ENCODE measurements at regions not wholly inside any gene's neighbourhood (a gene's known extent, or its start where the extent isn't known, plus 50 kb on each side); places are given as distances from the start of the nearest gene placed in this dataset.

DNA sequence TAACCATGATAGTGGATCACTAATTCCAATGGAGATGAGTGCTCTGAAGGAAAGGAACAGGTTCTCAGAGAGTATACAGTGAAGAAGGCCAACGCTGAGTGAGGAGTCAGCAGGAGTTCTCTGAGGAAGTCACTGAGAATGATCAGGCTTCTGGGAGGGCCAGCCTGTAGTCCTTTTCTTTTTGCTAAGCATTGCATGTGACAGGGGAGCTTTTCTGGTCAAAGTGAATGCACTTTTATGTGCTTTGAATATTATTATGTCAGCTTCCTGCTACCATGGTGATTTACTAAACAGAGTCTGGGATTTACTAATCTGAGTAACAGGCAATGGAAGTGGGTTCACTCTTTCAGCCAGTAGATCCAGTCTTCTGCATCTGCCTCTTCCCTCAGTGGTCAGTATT is 81.1 kb upstream of the SERP2 start:
- no peak for DNase-seq

DNA sequence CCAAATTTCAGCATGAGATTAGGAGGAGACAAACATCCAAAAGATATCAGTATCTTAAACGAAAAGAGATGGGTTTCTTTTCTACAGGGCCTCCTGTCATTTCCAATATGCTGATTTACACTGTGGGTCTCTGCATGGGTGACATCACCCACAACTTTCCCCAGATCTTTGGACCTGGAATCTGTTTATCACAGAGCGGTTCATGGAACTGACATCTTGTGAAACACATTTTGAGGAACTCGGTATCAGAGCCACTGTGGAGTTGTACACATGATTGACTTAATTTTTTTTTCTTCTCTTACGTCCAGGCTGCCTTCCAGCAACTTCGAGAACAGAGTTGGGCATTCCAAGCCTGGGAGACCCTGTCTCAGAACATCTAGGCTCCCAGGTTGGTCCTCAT is 80.2 kb upstream of the SERP2 start:
- DNase-seq: no peak

DNA sequence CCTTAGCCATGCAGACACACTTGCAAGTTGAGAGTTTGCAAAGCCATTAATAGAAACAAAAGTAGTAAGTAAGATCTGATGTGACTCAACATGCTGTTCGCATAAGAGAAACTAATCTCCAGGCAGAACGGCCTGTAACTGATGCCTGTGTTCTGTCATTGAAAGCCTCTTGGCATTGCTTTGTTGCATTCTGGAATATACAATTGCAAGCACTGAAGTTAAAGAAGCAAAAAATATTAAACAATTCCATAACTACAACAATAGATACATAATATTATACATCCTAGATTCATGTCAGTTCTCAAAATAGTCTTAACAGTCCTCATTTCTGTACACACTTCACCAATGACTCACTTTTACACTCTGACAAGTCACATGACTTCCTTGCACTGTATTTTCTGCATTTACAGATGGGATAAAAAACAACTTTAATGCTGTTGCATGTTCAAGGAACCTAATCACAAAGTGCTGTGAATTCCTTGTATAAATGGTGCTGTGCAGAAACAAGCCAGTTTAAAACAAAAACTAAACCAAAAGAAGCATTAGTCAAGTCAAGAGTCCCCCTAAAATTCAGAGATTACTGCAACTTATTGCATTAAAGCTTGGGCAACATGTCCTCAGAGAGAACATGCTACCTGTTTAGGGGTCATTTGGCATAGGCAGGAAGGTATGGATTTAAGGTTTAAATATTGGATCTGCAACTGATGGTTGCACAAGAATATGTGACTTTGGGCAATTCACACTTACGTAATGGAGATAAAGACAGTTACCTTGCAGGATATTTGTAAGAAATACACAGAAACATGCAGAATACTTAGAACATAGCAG is 79.5 kb upstream of the SERP2 start:
- no peak for DNase-seq

DNA sequence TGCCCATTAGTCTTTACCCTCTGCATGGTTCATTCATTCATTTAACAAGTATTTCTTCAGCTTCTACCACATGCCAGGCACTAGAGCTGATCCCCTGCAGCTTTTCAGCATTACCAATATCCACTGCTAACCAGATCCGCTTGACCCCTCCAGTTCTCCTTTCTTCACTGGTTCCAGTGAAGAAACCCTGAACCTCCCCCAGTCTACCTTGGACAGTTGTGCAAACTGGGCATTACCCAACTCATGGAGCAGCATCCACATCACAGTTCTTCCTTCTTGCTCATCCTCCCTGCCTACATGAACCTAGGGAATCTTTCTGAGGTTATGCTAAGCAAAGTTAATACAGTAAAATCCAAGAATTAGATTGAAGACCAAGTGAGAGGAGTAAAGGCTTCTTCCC is 78.7 kb upstream of the SERP2 start:
- DNase-seq: no peak

DNA sequence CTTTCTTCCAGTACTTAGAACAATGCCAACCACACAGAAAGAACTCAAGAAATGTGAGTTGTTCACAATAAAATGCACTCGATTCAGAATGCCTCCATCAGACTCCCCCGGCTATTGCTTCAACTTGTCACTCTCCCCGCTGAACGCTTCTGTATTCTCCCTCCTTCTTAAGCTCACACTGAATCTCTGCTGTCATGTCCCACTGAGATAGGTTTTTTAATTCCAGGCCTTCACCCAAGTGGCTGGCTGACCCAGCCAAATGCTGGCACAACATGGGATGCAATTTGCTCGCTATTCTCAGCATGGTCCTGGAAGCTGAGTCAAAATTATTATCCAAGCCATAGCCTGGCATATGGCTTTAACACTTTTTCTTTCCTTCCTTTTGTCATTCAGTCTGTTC is 76.8 kb upstream of the SERP2 start:
- no peak for DNase-seq

DNA sequence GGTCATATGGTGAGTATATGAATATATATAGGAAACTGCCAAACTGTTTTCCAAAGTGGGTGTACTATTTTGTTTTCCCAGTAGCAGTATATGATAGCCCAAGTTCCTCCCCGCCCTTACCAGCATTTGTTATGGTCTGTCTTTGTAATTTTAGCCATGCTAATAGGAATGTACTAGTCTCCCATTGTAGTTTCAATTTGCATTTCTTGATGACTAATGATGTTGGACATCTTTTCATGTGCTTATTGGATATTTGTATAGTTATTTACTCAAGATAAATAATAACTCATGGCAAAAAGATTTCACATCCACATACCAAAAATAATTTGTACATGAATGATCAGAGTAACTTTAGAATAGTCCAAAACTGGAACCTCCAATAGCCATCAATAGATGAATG is 75.3 kb upstream of the SERP2 start:
- no peak for DNase-seq

DNA sequence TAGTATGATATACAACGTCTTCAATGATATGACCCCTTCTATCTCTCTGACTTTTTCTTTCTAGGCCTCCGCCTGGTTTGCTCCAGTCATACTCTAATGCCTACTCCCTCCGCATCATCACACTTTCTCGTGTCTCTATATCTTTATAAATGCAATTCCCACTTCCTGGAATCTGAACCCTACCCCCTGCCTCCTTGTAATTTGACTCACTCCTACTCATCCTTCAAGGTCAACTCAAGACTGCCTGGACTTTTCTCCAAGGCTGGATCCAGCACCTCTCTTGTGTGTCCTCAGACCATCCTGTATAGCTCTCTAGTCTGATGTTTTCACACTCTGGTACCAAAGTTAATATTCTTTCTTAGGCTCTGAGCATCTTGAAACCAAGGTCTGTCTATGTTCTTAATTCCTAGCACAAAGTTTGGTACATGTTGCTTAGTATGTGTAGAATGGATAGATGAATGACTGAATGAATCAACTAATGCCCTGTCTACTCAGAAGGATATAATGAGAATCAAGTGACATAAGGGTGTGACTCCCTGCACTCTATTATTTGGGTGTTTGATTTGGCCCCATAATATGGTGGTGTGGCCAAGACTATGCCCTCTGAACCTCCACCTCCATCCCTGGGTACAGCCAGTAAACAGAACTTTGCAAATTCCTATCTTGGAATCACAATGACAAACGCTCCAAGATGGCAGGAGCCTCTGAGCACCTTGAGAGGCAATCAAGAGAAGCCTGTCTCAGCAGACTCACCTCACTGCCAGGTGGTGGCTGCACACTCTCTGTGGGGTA is 74.3 kb upstream of the SERP2 start:
- DNase-seq: no peak

DNA sequence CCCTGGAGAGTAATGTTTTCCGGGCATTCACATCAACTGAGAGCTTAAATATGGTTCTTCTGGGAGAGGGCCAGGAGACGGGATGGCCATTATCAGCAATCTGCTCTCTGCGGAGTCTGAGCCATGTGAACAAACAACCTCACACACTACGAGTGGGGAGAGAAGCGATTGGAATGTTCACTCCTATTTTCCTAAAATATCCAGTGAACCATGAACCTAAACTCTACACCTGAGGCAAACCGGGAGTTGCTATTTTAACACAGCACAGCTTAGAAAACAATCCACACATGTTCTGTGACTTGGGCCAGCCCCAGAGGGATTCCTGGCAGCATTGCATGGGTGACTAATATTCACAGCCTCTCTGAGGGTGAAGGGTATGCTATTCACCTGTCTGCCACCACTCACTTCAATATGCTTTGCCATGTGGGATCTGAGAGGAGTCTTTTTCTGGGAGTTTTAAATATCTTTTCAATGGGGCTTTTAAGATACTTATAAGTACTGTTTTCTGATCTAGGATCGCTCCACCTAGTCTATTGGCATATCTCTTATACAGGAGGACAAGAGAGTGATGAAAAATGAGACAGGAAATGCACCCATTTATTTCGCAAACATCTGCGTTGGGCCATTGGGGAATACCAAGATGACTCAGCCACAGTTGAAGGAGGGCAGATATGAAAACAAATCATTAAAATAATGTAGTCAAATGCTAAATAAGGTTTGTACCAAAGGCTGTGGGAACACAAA is 72.6 kb upstream of the SERP2 start:
- peak; percentile 33 for DNase-seq

DNA sequence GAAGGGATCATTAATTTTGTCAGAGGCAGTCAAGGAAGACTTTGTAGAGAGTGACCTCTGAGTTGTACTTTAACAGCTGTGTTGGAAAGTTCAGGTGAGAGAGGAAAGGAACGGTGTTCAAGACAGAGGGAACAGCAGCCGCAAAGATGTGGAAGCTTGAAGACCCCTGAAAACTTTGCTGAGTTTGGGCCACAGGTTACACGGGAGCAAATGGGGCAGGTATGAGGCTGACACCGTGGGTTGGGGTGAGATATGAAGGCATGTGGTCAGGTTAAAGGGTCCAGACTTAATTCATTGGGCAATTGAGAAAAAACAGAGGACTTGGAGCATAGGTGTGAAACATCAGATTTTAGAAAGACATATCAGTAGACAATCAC is 72.0 kb upstream of the SERP2 start:
- no peak for DNase-seq

DNA sequence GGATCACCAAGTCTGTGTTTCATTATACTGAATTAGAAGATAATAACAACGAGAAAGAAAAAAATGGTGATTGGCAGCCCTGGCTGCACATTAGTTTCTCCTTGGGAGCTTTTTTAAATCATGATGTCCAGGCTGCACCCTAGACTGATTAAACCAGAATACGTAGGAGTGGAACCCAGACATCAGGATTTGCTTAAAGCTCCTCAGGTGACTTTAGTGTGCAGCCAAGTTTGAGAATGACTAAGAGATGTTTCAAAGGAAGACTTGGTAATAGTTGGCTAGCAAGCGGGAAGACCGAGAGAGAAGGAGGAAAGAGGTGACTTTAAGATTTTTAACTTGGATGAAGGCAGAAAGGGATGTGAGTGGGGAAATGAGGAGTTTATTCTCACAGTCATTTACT is 71.4 kb upstream of the SERP2 start:
- DNase-seq: no peak

DNA sequence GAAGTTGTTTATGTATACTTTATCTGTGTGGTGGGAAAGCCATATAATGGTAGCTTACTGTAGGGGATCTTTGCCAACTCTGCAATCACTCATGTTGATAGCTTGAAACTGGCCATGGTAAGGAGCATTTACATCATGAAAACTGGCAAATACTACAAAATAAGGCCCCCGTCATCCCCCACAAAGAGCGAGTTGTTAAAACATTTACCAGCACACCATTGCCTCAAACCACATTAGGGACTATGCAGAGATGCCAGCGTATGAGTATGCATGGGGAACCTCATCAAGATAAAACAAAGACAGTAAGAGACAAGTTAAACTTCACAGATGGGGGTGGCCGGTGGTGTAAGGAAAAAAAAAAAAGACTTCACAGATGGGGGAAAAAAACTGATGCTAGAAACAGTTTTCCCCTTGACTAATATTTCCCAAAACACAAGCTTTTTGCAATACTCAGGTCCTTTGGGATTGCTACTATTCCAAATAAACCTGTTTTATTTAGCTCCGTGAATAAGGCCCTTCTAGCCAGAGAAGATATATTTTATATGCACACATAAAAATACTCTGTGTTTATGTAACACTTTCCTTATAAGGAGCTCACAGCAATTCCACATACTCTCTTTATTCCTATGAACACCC is 70.6 kb upstream of the SERP2 start:
- DNase-seq: no peak

DNA sequence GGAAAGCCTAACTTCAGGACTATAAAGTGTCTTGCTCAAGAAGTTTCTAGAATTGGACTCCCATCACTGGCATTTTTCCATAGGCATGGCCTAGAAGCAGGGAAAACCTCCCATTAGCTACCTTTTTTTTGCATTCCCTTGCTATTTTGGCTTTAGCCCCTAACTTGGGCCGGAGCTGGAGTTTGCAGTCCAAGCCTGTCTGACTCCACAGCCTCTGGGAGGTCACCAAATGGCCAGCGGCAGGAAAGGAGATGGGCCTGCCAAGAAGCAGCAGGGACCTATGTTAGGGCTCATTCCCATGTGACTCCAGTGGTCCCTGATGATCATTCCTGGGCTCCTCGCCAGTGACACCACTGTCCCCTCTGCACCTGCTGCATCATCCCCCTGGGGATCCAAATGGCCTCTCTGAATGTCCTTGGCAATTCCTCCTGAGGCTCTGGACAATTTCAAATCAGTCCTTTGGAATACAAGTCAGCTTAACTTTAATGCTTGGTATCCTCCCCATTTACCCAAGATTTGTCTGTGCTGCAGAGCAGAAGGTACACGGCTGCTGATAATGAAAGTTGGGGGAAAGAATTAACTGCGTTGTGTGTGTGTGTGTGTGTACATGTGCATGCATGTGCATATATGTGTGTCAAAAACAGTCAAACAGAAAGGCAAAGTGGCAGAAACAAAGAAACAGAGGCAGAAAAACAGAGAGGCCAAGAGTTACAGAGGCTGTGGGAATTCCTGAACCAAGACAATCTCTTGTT is 69.8 kb upstream of the SERP2 start:
- no peak for DNase-seq

DNA sequence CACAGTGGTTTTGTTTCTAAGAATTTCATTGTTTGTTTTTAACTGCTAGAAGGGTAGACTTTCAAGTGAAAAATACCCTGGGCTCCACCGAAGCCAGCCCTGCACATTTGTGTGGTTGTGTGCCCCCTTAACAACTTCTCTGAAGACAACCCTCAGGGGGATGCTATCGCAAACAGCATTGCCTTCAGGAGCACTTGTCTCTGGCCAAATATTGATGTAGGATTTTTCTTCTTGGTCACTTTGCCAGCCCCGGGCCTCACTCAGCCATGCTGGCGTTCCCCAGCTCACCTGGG is 69.2 kb upstream of the SERP2 start:
- no peak for DNase-seq

DNA sequence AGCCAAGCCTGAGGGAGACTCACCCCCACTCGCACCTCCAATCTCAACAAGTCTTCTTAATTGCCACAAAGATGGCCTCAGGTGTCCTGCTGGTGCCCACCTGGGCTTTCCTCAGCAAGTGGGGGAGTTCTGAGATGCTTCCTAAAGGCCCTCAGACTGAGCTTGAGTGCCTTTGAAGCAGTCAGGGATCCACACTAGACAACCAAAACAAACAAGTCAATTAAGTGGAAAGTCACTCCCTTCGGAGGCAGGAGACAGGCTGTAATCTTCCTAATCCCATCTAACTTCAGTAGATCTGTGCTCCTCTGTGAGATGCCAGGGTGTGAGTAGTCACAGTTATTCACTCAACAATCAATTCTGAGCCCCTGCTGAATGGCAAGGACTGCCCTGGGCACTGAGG is 68.3 kb upstream of the SERP2 start:
- no peak for DNase-seq

DNA sequence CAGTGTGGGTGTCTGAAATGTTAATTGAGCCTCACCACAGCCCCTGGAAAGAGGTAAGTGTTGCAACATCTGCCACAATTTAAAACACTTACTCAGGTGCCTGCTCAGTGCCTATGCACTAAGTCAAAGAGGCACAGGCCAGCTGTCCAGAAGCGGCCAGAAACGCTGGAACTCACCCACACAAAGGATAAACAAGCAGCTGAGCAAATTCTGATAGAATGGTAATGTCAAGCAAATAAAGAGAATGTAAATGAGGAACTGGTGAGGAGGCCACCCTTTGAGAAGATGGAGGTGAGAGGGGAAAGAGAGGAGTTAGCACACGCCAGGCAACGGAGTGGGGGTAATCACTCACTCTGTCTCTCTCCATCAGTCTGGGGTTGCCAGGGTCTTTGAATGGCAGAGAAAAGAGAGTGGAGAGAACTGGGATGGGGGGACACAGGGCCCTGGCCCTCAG is 67.7 kb upstream of the SERP2 start:
- DNase-seq: no peak

DNA sequence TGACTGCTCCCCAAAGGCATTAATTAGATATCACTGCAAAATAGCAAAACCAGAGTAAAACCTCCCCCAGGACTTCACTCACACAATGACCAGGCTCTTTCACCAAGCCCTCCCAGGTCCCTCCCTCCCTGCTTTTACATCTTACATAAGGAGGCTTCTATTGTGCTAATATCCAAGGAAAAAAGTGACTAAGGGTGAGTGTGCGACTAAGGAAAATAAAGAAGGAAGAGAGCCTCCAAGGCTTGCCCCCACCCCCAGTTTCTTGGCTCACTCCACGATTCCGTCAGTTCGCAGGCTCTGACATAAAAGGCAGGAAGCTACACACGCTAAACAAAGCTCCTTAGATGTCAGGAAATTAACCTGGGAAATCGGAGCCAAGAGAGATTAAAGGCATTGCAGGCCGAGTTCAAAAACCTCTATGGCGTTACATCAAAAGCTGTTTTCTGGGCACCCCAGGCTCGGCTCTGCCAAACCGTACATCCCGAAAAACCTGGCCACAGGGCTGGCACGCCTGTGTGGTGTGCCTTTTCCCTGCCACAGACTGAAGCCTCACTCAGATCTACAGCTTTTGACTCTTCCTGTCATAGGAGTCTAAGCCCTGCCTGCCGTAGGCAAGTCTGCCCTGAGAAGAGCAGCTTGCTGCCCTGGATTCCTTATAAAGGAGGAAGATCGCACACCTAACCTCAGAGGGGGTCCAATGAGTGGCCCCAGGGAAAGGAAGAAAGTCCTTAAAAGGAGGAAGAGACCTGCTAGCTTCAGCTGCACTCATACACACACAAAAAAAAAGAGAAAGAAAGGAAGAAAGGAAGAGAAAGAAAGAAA is 67.0 kb upstream of the SERP2 start:
- no peak for DNase-seq

DNA sequence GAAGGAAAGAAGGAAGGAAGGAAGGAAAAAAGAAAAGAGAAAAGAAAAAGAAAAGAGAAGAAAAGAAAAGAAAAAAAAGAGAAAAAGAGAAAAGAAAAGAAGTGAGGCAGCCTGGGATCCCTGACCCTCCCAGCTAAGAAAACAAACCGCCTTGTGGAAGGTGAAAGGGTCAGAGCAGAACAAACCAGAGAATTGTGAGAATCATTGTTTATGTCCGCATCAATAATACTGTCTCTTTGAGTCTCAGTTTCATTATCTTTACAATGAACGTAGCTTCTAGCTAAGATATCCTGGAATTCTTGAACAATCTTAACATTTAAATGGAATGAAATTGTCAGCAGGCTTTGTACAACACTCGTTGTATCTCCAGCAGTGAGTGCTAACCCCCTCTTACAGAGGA is 66.4 kb upstream of the SERP2 start:
- no peak for DNase-seq

DNA sequence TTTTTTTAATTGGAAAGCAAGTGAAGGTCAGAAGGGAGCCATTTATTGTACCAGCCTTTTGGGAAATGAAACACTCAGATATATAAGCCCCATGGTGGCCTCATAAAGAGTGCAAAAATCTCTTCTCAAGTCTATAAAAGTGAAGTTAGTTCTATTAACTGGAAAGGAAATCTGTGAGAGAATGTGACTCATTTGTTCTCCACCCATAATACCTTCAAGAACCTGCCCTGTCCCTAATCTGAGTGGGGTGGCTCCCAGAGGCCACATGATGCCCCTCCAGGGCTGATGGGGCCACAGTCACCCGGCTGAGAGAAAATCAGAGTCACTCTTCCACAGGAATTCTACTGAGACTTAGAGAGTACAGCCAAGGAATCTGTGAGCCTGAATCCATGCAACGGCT is 65.8 kb upstream of the SERP2 start:
- no peak for DNase-seq

DNA sequence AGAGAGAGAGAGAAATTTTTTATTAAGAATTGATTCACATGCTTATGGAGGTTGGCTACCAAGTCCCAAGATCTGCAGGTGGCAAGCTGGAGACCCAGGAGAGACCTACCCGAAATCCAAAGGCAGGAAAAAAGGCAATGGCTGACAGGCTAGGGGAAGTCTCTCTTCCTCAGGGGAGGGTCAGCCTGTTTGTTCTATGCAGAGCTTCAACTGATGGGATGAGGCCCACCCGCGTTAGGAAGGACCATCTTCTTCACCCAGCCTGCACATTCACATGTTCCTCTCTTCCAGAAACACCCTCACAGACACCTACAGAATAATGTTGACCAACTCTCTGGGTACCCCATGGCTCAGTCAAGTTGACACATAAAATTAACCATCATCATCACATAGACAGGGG is 65.3 kb upstream of the SERP2 start:
- no peak for DNase-seq

DNA sequence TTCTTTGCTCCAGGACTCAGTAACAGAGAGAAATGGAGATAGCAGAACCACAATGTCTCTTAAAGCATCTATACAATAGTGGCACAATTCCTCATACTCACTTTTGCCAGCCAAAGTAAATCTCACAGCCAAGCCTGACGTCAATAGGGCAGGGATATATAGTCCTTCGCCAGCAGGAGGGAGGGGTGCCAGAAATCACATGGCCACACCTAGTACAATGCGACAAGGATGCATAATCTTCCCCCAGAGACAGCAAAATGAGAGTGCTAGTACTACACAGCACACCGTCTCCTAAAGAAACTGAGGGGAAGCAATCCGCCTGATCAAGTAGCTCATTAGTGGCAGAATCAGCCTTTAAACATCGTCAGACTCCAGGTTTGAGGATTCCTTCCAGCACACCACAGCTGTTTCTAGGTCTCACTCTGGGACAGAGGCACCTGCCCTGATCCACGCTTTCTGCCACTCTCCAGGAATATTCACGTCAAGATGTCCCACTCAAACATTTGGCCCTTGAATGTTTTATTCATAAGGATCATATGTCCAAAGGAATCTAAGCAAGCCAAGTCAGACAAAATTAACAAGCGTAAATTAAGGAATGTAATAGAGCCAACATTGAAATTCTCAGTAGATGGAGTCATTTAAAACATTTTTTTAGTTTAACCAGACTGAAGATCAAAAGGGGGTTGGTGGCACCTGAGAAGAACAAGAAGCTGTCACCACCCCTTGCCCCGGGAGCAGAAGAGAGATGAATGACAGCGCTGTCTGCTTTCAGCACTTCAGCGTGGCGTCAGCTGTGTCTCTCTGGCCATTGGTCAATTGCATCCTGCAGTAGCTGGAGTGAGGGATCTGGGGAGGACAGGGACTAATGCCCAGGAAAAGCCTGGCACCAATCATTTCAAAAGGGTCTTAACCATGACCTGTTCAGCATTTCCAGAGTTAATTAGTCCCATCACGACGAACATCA is 63.5 kb upstream of the SERP2 start:
- DNase-seq: no peak

Data from NCI-H1694 treated with DMSO at 0.1 percent for 48 hours (cell line).